Glomerular visceral epithelial cell (primary cell): ENCODE measurements at regions not wholly inside any gene's neighbourhood (a gene's known extent, or its start where the extent isn't known, plus 50 kb on each side); places are given as distances from the start of the nearest gene placed in this dataset.
A peak's percentile ranks its signal among the peaks of the same experiment; 100 is the strongest.

Source experiments
- DNase-seq: peaks from one replicate; pipeline ENCODE4 v3.0.0-alpha.2; 2016; ENCODE audit errors: extremely low spot score

DNA sequence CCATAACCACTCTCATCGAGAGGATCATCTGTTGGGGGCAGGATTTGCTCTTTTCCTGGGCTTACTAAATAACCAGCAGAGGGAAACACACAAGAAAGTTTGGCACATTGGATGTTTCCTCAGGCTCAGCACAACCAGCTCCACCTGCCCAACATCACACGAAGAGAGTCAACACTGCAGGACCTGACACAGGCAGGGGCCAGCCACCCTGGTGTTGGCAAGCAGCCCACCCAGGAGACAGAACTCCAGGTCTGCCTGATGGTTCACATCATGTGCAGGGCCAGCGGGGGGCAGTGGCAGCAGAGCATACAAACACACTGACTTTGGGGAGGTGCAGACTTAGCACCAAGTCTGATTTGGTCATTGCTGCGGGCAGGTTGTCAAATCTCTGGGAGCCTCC lies 182.3 kb upstream of the GALNT2 start:
- DNase-seq: no peak

- no peak for DNase-seq
Measured at GRCh38 chr1:229885568-229886495, 181.2 kb upstream of the GALNT2 start.

DNA sequence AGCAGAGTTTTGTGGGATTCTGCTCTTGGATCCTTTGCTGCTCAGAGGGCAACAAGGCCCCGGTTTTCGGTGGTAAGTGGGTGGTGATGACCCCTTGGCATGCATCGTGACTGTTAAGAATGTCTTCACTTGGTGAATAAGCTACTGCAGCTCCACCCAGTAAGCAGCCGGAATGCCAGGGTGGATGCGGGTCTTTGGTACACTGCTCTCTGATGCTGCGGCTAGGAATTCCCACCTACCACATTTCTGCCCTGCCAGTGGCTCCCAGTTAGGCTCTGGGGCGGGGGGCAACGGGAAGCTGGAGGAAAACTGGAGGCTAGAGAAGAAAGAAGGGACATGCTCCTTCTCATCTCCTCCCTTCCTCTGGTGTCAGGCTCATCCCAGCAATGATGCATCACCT lies 180.4 kb upstream of the GALNT2 start:
- no peak for DNase-seq

GRCh38 chr1:229887043-229887822 lies 179.8 kb upstream of the GALNT2 start:
- no peak for DNase-seq

GRCh38 chr1:229888157-229888556 lies 178.9 kb upstream of the GALNT2 start:
- DNase-seq: no peak

DNA sequence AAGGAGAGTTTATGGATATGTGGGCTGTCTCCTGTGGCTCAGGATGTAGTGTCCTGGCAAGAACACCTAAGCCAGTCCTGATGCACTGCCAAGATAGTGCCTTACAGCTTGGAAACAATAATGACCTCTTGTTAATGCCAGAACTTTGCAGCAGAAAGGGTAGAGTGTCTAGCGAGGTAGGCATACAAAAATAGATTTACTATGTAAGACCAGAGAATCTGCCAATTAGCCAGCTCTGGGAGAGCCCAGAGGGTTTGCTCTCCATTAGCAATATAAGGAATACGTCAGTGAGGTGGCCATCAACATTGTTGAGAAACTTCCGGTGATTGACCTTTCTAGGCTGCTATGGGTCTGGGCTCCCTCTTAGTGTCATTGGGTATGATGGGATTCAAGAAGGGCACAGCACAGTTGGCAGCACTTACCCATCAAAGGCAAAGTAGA lies 178.5 kb upstream of the GALNT2 start:
- DNase-seq: no peak

GRCh38 chr1:229889031-229889517 lies 178.0 kb upstream of the GALNT2 start:
- DNase-seq: no peak

DNA sequence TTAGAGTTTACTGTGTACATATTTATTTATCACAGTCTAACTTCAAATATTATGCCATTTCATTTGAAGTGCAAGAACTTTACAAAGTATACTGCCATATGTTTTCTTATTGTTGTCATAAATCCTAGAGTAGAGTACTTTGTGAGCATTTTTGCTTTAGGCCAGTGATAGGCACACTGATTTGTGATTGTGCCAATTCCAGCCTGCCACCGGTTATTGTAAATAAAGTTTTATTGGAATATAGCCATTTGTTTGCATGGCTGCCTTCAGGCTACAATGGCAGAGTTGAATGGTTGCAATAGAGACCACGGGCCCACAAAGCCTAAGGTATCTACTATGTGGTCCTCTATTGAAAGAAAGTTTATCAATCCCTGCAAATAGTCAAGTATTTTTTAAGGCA lies 175.8 kb upstream of the GALNT2 start:
- DNase-seq: no peak

DNA sequence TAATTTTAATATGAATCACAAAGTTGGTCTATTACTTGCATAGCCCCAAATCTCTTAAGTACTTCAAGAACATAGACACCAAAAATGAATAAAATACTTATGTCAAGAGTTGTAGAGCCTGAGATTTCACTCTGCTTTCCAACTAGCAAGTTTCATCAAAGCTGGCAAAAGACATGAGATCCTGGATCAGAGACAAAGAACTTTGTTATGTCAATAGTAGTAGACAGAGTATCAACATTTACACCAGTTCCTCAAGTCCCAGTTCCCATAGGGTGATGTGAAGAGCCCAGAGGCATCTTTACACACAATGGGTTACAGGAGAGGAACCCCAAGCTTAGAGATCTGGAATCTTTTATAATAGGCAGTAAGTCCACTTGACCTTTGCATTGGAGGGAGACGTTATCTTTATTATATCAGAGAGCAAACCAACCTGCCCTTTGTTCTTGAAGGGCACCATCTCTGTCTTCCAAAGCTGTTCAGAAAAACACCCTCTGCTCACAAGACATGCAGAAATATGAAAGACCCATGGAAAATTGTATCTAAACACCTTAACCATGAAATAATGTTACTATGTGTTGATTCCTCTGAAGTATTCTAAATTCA lies 174.4 kb upstream of the GALNT2 start:
- DNase-seq: no peak

- peak; percentile 12 for DNase-seq
Measured at GRCh38 chr1:229893762-229894444, 173.1 kb upstream of the GALNT2 start.

- peak; percentile 9 for DNase-seq
Measured at GRCh38 chr1:229894532-229894931, 172.5 kb upstream of the GALNT2 start.

GRCh38 chr1:229895605-229896004 lies 171.4 kb upstream of the GALNT2 start:
- DNase-seq: no peak

DNA sequence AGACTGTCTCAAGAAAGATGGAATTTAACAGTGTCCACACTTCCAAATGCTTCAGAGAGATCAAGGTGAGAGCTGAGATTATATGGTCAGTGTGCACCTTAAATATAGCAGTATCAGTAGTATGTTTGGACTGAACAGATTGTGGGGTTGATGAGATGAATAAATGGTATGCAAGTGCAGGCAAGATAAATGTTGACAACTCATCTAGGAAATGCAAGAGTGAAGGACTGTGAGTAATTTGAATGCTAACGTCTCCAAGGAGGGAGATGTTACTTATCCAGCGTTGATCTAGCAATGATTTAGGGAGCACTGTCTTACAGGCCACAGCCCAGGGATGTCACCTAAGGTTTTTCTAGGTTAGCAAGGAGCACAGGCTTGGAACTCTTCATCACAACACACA lies 170.7 kb upstream of the GALNT2 start:
- no peak for DNase-seq

DNA sequence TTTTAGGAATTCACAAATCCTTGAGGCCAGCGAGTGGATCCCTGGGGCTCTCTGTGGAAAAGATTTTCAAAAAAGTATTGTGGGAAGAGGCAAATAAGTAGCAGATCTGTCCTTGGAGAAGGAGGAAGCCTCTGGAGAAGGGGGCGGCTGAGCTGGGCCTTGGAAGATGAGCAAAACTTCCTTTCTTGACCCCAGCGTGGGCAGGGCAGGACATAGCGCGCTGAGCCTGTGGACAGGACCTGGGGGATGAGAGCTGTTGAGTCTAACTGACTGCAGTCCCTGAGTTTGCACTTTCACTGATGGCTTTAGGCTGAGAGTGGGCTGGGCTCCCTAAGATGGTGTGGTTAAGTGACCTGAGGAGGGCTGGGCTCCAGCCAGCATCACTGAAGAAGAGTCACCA lies 170.2 kb upstream of the GALNT2 start:
- no peak for DNase-seq

DNA sequence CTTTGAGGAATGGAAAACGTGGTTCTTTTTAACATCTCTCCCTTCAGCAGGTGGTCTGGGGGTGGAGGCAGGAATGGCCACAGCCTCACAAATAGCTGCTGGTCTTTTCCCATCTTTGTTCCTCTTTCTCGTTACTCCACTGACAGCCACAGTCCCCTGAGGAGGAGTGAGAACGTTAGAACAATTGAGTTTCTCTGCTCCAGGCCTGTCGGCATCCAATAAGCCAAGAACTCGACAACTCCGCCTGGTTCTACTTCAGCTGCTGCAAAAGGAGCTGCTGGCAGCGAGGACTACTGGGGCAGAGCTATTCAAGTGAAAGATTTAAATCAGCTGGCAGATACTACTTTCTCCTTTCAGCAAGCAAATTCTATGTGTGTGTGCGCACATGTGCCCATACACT lies 169.5 kb upstream of the GALNT2 start:
- no peak for DNase-seq

DNA sequence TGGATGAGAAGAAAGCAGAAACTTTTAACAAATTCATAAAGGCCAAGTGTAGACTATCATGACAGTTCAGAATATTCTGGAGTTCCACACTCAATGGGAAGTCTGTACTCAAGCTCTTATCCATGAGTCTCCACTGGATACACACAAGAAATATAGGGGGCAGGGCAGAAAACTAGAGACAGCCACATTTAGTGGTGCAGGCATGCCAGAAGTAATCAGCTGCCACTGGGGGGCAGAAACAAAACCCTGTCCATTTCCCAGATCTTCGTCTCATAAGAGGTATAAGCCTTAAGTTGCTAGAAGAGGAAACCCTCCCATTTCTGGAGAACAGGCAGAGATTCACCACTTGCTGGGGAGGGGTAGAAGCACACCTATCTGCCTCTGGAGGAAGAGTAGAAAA lies 166.8 kb upstream of the GALNT2 start:
- no peak for DNase-seq

DNA sequence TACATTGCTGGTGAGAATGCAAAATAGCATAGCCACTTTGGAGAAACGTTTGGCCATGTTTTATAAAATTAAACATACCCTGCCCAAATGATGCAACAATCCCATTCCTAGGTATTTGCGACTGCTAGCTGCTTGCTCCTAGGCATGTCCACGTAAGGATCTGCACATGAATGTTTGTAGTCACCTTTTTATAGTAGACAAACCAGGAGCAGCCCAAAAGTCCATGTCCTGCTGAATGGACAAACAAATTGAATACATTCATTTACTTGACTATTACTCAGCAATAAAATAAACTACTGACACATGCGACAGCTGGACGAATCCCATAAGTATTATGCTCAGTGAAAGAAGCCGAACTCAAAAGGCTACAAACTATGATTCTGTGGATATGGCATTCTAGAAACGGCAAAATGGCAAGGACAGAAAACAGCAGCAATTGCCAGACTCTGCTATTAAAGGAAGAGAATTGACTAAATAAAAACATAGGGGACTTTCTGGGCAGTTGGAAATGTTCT lies 161.9 kb upstream of the GALNT2 start:
- no peak for DNase-seq

DNA sequence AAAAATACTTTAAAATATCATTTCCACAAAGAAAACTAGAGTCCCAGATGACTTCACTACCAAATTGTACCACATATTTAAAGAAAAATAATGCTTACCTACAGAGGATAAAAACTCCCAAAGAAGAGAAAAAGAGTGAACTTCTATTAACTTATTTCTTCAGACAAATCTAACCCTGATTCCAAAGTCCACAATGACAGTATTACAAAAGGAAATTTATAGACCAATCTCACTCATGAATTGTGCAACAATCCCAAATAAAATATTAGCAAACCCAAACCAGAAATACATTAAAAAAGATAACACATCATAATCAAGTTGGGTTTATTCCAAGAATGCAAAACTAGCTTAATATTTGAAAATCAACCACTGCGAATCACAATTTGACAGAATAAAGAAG lies 161.4 kb upstream of the GALNT2 start:
- DNase-seq: no peak

DNA sequence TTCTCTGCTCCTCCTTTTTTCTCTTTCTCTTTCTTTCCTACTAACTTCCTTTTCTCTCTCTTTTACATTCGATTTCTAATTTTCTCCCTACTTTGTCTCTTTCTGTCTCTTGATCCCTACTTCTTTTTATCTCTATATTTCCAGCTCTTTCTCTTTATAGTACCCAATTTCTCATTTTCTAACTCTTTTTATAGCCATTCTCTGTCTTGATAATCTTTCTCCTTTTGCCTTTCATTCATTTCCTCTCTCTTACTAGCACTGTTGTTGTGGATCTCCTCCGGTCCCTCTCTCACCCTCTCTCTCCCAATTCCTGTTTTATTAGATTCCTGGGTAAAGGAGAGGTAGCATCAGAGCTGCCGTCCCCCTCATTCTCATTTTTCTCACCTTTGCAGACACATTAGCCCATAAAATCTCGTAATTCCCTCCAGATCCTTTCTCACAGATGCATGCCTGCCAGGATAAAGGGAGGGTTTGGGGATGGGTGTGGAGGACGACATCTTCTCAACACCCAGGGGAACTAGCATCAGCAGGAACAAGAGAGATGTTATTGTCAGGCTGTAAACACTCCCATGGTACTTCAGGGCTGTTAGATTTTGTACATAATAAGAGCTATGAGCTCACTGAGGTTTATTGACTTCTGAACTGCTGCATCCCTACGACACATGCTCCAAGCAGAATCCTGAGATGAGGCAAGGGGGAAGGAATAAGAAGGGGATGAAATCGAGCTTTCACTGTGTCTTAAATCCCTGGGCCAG lies 159.0 kb upstream of the GALNT2 start:
- no peak for DNase-seq

DNA sequence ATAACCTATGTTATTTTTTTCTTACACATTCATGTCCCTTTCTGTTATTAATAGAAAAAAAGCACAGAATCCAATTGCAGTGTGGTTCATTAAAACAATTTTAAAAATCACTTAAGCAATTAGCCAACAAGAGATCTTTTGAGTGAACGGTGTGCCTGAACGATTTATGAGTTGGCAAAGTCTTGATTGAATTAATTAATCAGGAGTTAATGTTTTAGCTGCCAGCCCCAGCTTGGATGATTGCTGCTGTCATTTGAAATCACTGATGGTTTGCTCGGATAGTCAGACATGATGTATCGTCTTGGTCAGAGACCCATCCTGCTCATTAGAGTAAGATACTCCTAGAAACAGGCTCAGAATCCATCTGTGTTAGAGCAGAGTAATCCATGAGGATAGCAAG lies 158.3 kb upstream of the GALNT2 start:
- DNase-seq: no peak

GRCh38 chr1:229913489-229913888 lies 153.5 kb upstream of the GALNT2 start:
- no peak for DNase-seq
